ENCODE measurements at regions not wholly inside any gene's neighbourhood (a gene's known extent, or its start where the extent isn't known, plus 50 kb on each side); places are given as distances from the start of the nearest gene placed in this dataset.

DNA sequence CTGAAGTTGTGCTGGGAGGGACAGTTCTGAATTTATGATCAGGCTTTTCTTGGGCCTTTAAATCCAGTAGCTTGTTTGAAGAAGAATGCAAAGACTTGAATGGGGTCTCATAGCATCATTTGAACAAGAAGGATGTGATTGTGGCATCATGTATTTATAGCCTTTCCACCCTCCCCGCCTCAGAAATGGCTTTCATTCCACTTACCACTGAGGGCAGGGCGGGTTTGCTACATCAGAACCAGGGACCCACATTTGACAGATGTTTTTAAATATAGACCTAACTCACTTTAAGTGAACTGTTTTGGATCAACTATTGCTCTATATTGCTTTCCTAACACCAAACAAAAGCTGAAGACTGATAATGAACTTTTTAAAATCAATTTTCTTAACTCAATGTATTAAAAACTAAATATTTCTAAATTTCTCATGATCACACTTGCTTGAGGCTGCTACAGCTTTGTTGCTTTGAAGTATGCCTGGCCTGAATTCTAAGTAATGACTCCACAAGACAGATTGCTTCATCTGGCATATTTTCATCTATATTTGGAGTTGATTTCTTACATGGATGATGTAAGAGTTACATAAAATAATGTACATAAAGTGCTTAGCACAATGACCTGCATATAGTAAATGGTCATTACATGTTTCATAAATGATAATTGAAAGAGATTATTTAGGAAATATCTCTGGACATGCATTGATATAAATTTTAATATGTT is 1552.9 kb upstream of the SLC39A10 start:
- CTCF ChIA-PET = no interaction called here
- Histone ChIP-seq H3K27me3 (ENCODE audit: insufficient read depth, low read length) (no peaks in the 10 kb centered on the region), H3K27ac (ENCODE audit: low read depth, low read length) (no peak overlapping the region), H3K4me1 (ENCODE audit: control insufficient read depth in 1 of 2, insufficient read depth in 2 of 2, low read length in 2 of 2) (no peaks in the 10 kb centered on the region), H3K4me2 (ENCODE audit: low read length) (no peak overlapping the region), H4K20me1 (ENCODE audit: insufficient read depth) (no peaks in the 10 kb centered on the region), H3K9me3 (ENCODE audit: control insufficient read depth in 1 of 2, insufficient read depth in 1 of 2, low read depth in 1 of 2, low read length in 2 of 2) (no peaks in the 10 kb centered on the region), H2AFZ (ENCODE audit: low read depth, low read length, poor library complexity, severe bottlenecking) (no peak overlapping the region), H3K9me2 (ENCODE audit: insufficient read depth) (no peaks in the 10 kb centered on the region), H3K79me2 (ENCODE audit: insufficient read depth, low read length) (no peaks in the 10 kb centered on the region), H3K9ac (ENCODE audit: low read length) (no peak overlapping the region), H3K36me3 (ENCODE audit: control insufficient read depth in 1 of 2, insufficient read depth in 2 of 2, low read length in 2 of 2) (no peaks in the 10 kb centered on the region), H3K4me3 (replicated peaks in 1 of 2; ENCODE audit: low read depth in 1 of 2, low read length in 2 of 2) (no peak overlapping the region)
- no TSS peak for BruUV-seq (replicated peaks)
- ATAC-seq = no peak
- DNase-seq (ENCODE audit: low read depth, low spot score) = no peak
- RAD21 ChIA-PET (ENCODE audit: low non-redundant PET in 1 of 2, low total read pairs in 2 of 2, uncharacterized antibody in 2 of 2, unreplicated experiment in 2 of 2) = no interaction called here
- POLR2A ChIA-PET = no interaction called here
- intact Hi-C loops (cut with micrococcal nuclease) = no loop called here
- TF ChIP-seq ELF1 (IDR thresholded peaks at IDR 0.05; ENCODE audit: borderline replicate concordance, low read depth) (no peak), SP1 (IDR thresholded peaks at IDR 0.05; ENCODE audit: low read depth) (no peak), ZFX (IDR thresholded peaks at IDR 0.05) (no peak), YY1 (IDR thresholded peaks at IDR 0.05; ENCODE audit: extremely low read depth, insufficient replicate concordance, low read depth, low read length) (no peak), EZH2 (IDR thresholded peaks at IDR 0.05) (no peak), CBX3 (IDR thresholded peaks at IDR 0.05; ENCODE audit: low read depth) (no peak), POLR2A (IDR thresholded peaks at IDR 0.05; ENCODE audit: borderline replicate concordance, extremely low read depth, insufficient read depth, insufficient read length) (no peak), SRF (IDR thresholded peaks at IDR 0.05; ENCODE audit: low read depth) (no peak), CEBPB (IDR thresholded peaks at IDR 0.05; ENCODE audit: low read depth) (no peak), JUND (IDR thresholded peaks at IDR 0.05) (no peak), FOSL1 (IDR thresholded peaks at IDR 0.05; ENCODE audit: low read depth) (no peak), POLR2AphosphoS5 (IDR thresholded peaks at IDR 0.05; ENCODE audit: low read depth, low read length) (no peak), EGR1 (IDR thresholded peaks at IDR 0.05; ENCODE audit: low read depth) (no peak)
- TF ChIP-seq, protein P1, sequence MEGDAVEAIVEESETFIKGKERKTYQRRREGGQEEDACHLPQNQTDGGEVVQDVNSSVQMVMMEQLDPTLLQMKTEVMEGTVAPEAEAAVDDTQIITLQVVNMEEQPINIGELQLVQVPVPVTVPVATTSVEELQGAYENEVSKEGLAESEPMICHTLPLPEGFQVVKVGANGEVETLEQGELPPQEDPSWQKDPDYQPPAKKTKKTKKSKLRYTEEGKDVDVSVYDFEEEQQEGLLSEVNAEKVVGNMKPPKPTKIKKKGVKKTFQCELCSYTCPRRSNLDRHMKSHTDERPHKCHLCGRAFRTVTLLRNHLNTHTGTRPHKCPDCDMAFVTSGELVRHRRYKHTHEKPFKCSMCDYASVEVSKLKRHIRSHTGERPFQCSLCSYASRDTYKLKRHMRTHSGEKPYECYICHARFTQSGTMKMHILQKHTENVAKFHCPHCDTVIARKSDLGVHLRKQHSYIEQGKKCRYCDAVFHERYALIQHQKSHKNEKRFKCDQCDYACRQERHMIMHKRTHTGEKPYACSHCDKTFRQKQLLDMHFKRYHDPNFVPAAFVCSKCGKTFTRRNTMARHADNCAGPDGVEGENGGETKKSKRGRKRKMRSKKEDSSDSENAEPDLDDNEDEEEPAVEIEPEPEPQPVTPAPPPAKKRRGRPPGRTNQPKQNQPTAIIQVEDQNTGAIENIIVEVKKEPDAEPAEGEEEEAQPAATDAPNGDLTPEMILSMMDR (IDR thresholded peaks at IDR 0.05 in 2 of 3, conservative IDR thresholded peaks at IDR 0.05 in 1 of 3; ENCODE audit: borderline replicate concordance in 1 of 3, insufficient read depth in 1 of 3, low read depth in 2 of 3, low read length in 2 of 3) = no peak
- TF ChIP-seq, protein P2, sequence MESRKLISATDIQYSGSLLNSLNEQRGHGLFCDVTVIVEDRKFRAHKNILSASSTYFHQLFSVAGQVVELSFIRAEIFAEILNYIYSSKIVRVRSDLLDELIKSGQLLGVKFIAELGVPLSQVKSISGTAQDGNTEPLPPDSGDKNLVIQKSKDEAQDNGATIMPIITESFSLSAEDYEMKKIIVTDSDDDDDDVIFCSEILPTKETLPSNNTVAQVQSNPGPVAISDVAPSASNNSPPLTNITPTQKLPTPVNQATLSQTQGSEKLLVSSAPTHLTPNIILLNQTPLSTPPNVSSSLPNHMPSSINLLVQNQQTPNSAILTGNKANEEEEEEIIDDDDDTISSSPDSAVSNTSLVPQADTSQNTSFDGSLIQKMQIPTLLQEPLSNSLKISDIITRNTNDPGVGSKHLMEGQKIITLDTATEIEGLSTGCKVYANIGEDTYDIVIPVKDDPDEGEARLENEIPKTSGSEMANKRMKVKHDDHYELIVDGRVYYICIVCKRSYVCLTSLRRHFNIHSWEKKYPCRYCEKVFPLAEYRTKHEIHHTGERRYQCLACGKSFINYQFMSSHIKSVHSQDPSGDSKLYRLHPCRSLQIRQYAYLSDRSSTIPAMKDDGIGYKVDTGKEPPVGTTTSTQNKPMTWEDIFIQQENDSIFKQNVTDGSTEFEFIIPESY (IDR thresholded peaks at IDR 0.05; ENCODE audit: extremely low read depth, insufficient replicate concordance, low read length) = no peak
- TF ChIP-seq, protein P3, sequence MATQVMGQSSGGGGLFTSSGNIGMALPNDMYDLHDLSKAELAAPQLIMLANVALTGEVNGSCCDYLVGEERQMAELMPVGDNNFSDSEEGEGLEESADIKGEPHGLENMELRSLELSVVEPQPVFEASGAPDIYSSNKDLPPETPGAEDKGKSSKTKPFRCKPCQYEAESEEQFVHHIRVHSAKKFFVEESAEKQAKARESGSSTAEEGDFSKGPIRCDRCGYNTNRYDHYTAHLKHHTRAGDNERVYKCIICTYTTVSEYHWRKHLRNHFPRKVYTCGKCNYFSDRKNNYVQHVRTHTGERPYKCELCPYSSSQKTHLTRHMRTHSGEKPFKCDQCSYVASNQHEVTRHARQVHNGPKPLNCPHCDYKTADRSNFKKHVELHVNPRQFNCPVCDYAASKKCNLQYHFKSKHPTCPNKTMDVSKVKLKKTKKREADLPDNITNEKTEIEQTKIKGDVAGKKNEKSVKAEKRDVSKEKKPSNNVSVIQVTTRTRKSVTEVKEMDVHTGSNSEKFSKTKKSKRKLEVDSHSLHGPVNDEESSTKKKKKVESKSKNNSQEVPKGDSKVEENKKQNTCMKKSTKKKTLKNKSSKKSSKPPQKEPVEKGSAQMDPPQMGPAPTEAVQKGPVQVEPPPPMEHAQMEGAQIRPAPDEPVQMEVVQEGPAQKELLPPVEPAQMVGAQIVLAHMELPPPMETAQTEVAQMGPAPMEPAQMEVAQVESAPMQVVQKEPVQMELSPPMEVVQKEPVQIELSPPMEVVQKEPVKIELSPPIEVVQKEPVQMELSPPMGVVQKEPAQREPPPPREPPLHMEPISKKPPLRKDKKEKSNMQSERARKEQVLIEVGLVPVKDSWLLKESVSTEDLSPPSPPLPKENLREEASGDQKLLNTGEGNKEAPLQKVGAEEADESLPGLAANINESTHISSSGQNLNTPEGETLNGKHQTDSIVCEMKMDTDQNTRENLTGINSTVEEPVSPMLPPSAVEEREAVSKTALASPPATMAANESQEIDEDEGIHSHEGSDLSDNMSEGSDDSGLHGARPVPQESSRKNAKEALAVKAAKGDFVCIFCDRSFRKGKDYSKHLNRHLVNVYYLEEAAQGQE (IDR thresholded peaks at IDR 0.05; ENCODE audit: low read depth) = no peak
- TF ChIP-seq, protein P4, sequence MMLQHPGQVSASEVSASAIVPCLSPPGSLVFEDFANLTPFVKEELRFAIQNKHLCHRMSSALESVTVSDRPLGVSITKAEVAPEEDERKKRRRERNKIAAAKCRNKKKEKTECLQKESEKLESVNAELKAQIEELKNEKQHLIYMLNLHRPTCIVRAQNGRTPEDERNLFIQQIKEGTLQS (IDR thresholded peaks at IDR 0.05) = no peak

All from HCT116 (cell line).